Activated CD4-positive, alpha-beta T cell treated with anti-CD3 and anti-CD28 coated beads for 4 hours (primary cell): ENCODE measurements at regions not wholly inside any gene's neighbourhood (a gene's known extent, or its start where the extent isn't known, plus 50 kb on each side); places are given as distances from the start of the nearest gene placed in this dataset.

ENCODE experiments used
- DNase-seq, 2 donors: peaks; one replicate each; pipeline ENCODE4 v3.0.0-alpha.2; 2020

- no peak for DNase-seq
These were observed 234.4 kb downstream of the BCL11A start for GRCh38 chr2:60319031-60319547.

- DNase-seq, result no peak
These were observed 234.9 kb downstream of the BCL11A start for GRCh38 chr2:60318544-60318943.

GRCh38 chr2:60317844-60318243 lies 235.6 kb downstream of the BCL11A start:
- no peak for DNase-seq

GRCh38 chr2:60317034-60317386 lies 236.4 kb downstream of the BCL11A start:
- DNase-seq, result no peak

- DNase-seq, result no peak
These were observed 236.9 kb downstream of the BCL11A start for GRCh38 chr2:60316381-60317033.

- no peak for DNase-seq
These were observed 239.8 kb downstream of the BCL11A start for GRCh38 chr2:60313470-60314172.

- DNase-seq, result no peak
These were observed 240.8 kb downstream of the BCL11A start for GRCh38 chr2:60312618-60313017.

GRCh38 chr2:60311524-60311923 lies 241.9 kb downstream of the BCL11A start:
- no peak for DNase-seq

- DNase-seq, result no peak
These were observed 243.4 kb downstream of the BCL11A start for GRCh38 chr2:60309941-60310660.

GRCh38 chr2:60309336-60309735 lies 244.1 kb downstream of the BCL11A start:
- no peak for DNase-seq

GRCh38 chr2:60306267-60306861 lies 247.1 kb downstream of the BCL11A start:
- DNase-seq, result no peak

GRCh38 chr2:60303680-60304079 lies 249.8 kb downstream of the BCL11A start:
- DNase-seq, result no peak

GRCh38 chr2:60302377-60303126 lies 250.9 kb downstream of the BCL11A start:
- DNase-seq, result no peak

GRCh38 chr2:60301726-60302125 lies 251.7 kb downstream of the BCL11A start:
- no peak for DNase-seq

GRCh38 chr2:60299179-60299578 lies 254.3 kb downstream of the BCL11A start:
- no peak for DNase-seq

GRCh38 chr2:60298006-60298696 lies 255.3 kb downstream of the BCL11A start:
- no peak for DNase-seq

- DNase-seq, result no peak
These were observed 256.0 kb downstream of the BCL11A start for GRCh38 chr2:60297296-60298005.

- no peak for DNase-seq
These were observed 257.1 kb downstream of the BCL11A start for GRCh38 chr2:60296219-60296955.

- no peak for DNase-seq
These were observed 257.9 kb downstream of the BCL11A start for GRCh38 chr2:60295636-60295962.

- DNase-seq, result no peak
These were observed 258.4 kb downstream of the BCL11A start for GRCh38 chr2:60294901-60295635.
